ENCODE measurements at regions not wholly inside any gene's neighbourhood (a gene's known extent, or its start where the extent isn't known, plus 50 kb on each side); places are given as distances from the start of the nearest gene placed in this dataset.

DNA sequence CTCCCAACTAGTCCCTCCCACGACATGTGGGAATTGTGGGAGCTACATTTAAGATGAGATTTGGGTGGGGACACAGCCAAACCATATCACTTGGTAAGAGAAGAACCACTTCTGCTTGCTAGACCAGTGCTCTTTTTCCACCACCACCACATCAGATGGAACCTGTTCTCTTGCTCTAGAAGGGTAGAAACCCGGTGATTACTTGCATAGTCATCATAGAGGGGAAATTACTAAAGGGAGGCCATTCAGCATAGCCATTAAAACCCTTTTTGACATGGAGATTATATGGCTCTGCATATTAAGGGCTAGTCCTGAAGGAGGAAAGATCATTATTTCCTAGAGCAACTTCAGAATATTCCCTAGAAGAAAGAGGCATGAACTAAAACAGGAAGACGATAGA is 1188.0 kb downstream of the CDH11 start:
- Mint-ChIP-seq H3K4me1 (no peaks in the 10 kb centered on the region), H3K27me3 (ENCODE audit: low read depth) (no peaks in the 10 kb centered on the region), H3K9me3 (peaks cover 9% of the 10 kb centered on the region), H3K27ac (no peak overlapping the region), H3K36me3 (peaks cover 2% of the 10 kb centered on the region), H3K4me3 (no peak overlapping the region)
- TF ChIP-seq CTCF (IDR thresholded peaks at IDR 0.05; ENCODE audit: unreplicated experiment): no peak
- no peak for DNase-seq (ENCODE audit: low spot score in 2 of 2, unreplicated experiment in 2 of 2)

DNA sequence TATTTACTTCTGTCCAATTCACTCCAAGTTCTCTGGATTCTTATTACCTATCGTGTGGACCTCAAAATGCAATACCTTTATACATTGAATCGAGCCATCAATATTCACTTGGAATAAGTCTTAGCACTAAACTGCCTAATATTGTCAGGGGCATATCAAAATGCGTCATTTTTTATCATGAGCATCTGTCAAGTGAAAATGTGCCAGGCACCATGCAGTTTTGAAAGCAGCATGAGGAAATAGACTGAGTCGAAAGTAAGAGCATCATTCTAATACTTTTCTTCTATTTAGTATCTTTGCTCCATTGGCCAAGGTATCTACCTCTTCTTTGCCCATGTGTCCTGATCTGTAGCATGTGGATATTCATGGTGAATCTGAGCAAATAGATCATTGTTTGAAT is 1193.4 kb downstream of the CDH11 start:
- H3K4me3 Mint-ChIP-seq: no peak overlapping the region
- no peak for TF ChIP-seq CTCF (IDR thresholded peaks at IDR 0.05; ENCODE audit: unreplicated experiment)
- no peak for DNase-seq (ENCODE audit: low spot score in 2 of 2, unreplicated experiment in 2 of 2)
- H3K27me3 Mint-ChIP-seq (ENCODE audit: low read depth): no peaks in the 10 kb centered on the region
- H3K36me3 Mint-ChIP-seq: peaks cover 2% of the 10 kb centered on the region
- H3K27ac Mint-ChIP-seq: no peak overlapping the region
- no peaks in the 10 kb centered on the region for H3K4me1 Mint-ChIP-seq
- H3K9me3 Mint-ChIP-seq: peaks cover 9% of the 10 kb centered on the region

DNA sequence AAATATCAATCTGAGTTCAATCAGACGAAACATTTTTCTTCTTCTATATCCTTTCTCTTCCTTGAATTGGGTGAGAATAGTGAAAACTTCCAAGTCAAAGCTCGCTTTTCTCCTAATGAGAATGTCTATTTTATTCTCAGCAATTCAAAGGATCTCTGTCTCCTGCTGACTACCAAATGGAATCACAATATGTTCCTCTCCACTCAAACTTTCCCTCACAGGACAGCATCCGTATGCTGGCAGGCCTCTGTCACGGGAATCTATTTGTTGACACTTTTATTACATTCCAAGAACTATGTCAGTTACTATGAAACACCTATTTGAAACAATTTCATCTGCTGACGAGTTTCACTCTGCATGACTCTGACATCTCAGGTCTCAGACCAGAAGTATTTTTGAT is 1196.6 kb downstream of the CDH11 start:
- Mint-ChIP-seq H3K27ac (no peak overlapping the region), H3K4me3 (no peak overlapping the region), H3K36me3 (no peaks in the 10 kb centered on the region), H3K4me1 (no peaks in the 10 kb centered on the region), H3K9me3 (peaks cover under 1% of the 10 kb centered on the region), H3K27me3 (ENCODE audit: low read depth) (no peaks in the 10 kb centered on the region)
- TF ChIP-seq CTCF (IDR thresholded peaks at IDR 0.05; ENCODE audit: unreplicated experiment): no peak
- no peak for DNase-seq (ENCODE audit: low spot score in 2 of 2, unreplicated experiment in 2 of 2)

DNA sequence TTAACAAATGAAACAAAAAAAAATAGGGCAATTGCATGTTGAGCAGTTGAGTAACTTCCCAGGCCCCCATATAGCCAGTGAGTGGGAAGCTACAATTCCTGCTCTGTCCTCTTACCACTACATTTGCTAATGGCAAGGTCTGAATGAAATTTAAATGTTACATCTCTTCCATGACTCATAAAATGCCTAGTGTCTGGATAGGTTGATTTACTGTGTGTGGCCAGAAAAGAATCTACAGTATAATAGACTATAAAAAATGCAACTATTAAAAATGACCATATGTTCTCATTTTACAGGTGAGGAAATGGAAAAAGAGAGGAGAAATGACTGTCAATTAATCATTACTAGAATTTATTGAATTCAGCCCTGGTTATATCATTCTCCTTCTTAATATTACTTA is 1199.3 kb downstream of the CDH11 start:
- DNase-seq (ENCODE audit: low spot score in 2 of 2, unreplicated experiment in 2 of 2): no peak
- no peaks in the 10 kb centered on the region for H3K36me3 Mint-ChIP-seq
- H3K27me3 Mint-ChIP-seq (ENCODE audit: low read depth): no peaks in the 10 kb centered on the region
- H3K9me3 Mint-ChIP-seq: peaks cover 17% of the 10 kb centered on the region
- no peak overlapping the region for H3K4me3 Mint-ChIP-seq
- H3K4me1 Mint-ChIP-seq: no peaks in the 10 kb centered on the region
- no peak for TF ChIP-seq CTCF (IDR thresholded peaks at IDR 0.05; ENCODE audit: unreplicated experiment)
- no peak overlapping the region for H3K27ac Mint-ChIP-seq

GRCh38 chr16:63921737-63922295 is 1200.0 kb downstream of the CDH11 start:
- DNase-seq (ENCODE audit: low spot score in 2 of 2, unreplicated experiment in 2 of 2): no peak
- no peak overlapping the region for H3K27ac Mint-ChIP-seq
- H3K4me3 Mint-ChIP-seq: no peak overlapping the region
- H3K9me3 Mint-ChIP-seq: peaks cover 23% of the 10 kb centered on the region
- TF ChIP-seq CTCF (IDR thresholded peaks at IDR 0.05; ENCODE audit: unreplicated experiment): no peak
- no peaks in the 10 kb centered on the region for H3K27me3 Mint-ChIP-seq (ENCODE audit: low read depth)
- no peaks in the 10 kb centered on the region for H3K36me3 Mint-ChIP-seq
- no peaks in the 10 kb centered on the region for H3K4me1 Mint-ChIP-seq

GRCh38 chr16:63913290-63913689 is 1208.6 kb downstream of the CDH11 start:
- Mint-ChIP-seq H3K36me3 (no peaks in the 10 kb centered on the region), H3K27me3 (ENCODE audit: low read depth) (no peaks in the 10 kb centered on the region), H3K4me3 (no peak overlapping the region), H3K9me3 (peaks cover 10% of the 10 kb centered on the region), H3K4me1 (no peaks in the 10 kb centered on the region), H3K27ac (no peak overlapping the region)
- DNase-seq (ENCODE audit: low spot score in 2 of 2, unreplicated experiment in 2 of 2): no peak
- no peak for TF ChIP-seq CTCF (IDR thresholded peaks at IDR 0.05; ENCODE audit: unreplicated experiment)

Data from mesothelial cell of epicardium (in vitro differentiated cells).